Stromal cell of bone marrow (primary cell): ENCODE measurements at regions not wholly inside any gene's neighbourhood (a gene's known extent, or its start where the extent isn't known, plus 50 kb on each side); places are given as distances from the start of the nearest gene placed in this dataset.

Source experiments
- DNase-seq: peaks from one replicate; pipeline ENCODE4 v3.0.0-alpha.2; 2012; ENCODE audit warnings: low read depth

- DNase-seq, result no peak
Measured at GRCh38 chr7:34603711-34604444, 54.1 kb upstream of the NPSR1 start.
